ENCODE measurements at regions not wholly inside any gene's neighbourhood (a gene's known extent, or its start where the extent isn't known, plus 50 kb on each side); places are given as distances from the start of the nearest gene placed in this dataset.
"Not testable (repeated sequence)": the region's sequence is repeated elsewhere in the genome, so short reads cannot be mapped to it uniquely, and the experiment has no call there.

DNA sequence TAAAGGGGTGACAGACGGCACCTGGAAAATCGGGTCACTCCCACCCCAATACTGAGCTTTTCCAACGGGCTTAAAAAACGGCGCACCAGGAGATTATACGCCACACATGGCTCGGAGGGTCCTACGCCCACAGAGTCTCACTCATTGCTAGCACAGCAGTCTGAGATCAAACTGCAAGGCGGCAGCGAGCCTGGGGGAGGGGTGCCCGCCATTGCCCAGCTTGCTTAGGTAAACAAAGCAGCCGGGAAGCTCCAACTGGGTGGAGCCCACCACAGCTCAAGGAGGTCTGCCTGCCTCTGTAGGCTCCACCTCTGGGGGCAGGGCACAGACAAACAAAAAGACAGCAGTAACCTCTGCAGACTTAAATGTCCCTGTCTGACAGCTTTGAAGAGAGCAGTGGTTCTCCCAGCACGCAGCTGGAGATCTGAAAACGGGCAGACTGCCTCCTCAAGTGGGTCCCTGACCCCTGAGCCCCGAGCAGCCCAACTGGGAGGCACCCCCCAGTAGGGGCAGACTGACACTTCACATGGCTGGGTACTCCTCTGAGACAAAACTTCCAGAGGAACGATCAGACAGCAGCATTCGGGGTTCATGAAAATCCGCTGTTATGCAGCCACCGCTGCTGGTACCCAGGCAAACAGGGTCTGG lies 162.8 kb upstream of the GJE1 start:
- not testable (repeated sequence) for DNase-seq (ENCODE audit: low spot score)

DNA sequence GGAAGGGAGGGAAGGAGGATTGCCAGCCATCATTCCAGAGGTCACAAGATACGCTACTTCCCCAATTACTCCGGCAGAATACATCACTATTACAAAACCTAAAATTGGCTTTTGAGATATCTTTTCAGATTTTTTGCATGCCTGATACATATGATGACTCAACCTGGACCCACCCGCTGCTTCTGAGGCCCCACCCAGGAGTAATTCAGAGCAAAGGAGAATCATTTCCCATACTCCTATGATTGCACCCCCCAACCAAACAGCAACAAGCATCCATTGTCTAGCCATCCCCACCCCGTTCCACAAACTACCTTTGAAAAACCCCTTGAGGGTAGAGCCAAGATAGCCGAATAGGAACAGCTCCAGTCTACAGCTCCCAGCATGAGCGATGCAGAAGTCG lies 163.5 kb upstream of the GJE1 start:
- peak; percentile 69 for DNase-seq (ENCODE audit: low spot score)

DNA sequence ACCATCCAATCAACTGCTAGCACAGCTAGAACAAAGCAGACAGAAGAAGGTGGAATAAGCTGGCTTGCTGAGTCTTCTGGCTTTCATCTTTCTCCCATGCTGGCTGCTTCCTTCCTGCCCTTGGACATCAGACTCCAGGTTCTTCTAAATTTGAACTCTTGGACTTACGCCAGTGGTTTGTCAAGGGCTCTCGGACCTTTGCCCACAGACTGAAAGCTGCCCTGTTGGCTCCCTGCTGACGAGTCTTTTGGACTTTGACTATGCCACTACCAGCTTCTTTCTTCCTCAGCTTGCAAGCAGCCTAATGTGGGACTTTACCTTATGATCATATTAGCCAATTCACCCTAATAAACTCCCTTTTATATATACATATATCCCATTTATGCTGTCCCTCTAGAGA lies 164.1 kb upstream of the GJE1 start:
- DNase-seq (ENCODE audit: low spot score) = no peak

DNA sequence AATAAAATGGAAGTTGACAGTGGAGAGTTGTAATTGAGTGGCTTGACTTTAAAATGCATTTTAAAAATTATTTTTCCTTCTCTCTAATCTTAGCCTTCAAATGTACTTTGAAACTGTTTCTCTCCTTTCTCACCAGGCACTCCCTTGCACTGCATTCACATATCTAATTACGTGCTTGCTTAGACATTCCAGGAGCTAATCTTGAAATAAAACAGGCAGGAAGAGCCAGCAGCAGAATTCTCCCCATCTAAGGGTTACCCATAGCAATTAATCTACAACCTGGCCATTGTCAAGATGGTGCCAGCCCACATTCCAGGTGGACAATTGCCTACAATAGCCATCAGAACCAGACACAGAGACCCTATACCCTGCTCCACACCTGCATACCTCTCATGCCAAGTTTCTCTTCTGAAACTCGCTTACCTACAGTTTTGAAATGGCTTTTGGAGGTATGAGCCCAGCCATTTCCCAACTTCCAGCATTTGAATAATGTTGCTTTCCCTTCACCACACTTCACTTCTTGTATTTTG lies 167.6 kb upstream of the GJE1 start:
- no peak for DNase-seq (ENCODE audit: low spot score)

DNA sequence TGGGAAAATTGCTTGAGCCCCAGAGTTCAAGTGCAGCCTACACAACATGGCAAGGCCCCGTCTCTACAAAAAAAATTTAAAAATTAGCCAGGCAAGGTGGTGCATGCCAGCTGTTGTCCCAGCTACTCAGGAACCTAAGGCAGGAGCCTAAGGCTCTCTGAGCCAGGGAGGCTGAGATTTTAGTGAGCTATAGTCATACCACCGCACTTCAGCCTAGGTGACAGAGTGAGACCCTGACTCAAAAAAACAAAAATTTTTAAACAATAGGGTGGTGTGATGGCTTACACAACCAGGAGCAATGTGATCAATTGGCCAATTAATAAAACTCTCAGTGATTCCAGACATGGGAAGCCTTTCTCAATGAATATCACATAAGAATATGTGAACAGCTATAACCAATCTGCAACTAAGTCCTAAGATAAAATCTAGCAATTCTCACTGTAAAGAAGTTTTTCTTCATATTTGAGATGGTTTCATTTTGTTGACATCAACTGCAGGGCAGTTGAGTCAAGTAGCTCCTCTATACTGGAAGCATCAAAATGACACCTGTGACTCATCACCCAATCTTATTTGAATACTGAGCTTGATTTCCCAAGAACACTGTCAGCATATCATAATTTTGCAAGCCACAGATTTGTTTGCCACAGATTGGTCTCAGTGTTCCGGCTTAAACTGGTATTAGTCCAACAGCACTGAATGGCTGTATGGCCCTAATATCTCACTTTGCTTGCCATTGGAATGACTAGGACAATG lies 169.0 kb upstream of the GJE1 start:
- no peak for DNase-seq (ENCODE audit: low spot score)

DNA sequence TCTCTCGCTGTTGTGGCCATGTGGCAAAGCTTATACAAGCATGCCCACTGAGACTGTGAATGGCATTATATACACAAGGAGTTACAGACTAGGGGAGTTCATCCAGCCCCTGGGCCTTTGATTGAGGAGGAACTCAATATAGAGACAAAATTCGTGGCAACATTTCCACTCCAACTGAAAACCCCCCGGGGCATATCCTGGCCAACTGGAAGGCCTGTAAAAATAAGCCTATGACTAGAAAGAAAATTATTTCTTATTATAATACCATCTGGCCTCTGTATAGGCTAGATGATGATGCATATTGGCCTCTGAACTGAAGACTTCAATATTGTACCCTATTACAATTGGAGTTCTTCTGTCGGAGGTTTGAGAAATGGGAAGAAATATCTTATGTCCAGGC lies 175.5 kb upstream of the GJE1 start:
- DNase-seq (ENCODE audit: low spot score) = no peak

DNA sequence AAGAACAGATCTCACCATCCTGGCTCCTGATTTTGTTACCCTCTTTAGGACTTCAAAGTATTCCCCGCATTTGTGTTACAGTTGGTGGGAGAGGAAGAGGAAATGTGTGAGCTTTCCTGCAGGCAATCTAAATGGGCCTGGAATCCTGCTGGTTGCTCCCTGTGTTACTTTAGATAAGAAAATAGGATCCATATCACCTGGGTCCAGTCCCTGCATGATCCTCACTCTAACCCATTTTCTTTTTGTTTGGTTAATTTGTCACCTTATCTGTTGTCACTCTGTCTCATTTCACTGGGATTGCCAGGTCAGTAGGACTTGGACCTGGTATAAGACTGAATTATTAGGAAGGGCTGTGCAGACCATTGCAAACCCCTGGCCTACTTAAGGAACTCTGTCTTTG lies 175.9 kb upstream of the GJE1 start:
- DNase-seq (ENCODE audit: low spot score) = no peak

DNA sequence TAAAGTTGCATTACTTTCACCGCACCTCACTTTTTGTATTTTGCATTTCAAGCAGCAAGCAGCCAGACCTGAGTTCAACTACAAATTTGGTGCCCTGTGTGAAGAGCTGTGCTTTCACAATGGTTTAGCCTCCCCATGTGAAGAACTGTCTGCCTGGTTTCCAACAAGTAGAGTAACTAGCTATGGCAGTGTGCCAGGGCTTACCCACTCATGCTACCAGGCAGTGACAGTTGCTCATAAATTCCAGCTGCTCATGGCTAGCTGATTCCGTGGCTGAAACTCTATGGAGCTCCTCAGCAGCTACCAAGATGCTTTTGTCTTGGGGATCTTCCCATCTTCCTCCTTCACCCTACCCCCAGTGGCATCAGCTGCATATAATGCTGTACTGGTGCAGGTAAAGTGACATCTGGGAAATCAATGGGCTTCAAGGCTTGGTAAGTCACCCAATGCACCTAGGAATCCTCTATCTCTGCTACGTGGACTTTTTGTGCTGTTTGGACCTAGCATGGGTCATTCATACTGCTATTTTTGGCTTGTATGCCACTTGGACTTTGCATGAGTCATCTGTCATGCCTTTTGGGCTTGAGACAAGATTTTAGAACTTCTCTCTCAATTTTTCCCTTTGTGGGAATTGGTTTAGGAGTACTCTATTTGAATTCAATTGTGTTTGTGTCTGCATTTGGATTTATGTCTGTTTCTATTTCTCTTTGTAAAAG lies 176.5 kb upstream of the GJE1 start:
- DNase-seq (ENCODE audit: low spot score) = no peak

DNA sequence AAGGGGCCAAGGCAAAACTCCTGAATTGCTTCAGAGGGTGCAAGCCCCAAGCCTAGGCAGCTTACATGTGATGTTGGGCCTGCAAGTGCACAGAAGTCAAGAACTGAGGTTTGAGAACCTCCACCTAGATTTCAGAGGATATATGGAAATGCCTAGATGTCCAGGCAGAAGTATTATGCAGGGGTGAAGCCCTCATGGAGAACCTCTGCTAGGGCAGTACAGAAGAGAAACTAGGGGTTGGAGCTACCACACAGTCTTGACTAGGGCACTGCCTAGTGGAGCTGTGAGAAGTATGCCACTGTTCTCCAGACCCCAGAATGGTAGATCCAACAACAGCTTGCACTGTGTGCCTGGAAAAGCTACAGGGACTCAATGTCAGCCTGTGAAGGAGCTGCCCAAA lies 179.7 kb upstream of the GJE1 start:
- DNase-seq (ENCODE audit: low spot score) = no peak

DNA sequence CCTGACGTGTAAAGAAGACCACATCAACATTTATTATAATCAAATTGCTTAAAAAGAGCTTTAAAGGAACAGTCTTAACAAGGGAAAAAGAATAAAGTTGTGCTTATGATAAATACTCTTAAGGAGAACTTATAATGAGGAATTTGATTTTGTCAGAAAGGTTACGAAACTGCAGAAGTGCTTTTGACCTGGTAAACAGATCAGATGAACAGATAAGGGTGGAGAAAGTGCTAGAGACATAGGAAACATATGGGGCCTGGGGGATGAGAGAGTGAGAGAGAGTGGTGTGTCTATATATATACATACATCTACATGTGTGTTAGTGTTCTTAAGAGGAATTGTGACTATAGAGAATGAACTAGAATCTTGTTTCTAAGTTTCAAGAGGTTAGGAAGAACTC lies 186.2 kb upstream of the GJE1 start:
- no peak for DNase-seq (ENCODE audit: low spot score)

DNA sequence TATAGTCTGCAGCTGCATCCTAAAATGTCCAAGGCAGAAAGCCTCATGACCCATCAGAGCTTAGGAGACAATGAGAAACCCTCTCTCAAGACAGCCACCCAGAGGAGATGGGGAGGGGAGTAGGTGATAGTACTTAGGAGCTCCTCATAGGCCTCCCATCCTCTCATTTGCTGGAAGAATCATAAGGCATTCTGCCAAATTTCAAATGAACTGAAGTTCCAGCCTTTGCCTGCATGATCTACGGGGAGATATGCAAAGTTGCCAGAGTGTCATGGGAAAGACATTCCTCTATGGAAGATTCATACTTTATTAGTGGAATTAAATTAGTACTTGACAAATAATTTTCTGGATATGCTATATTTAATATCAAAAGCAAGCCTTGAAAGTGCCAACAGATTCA lies 194.1 kb upstream of the GJE1 start:
- no peak for DNase-seq (ENCODE audit: low spot score)

DNA sequence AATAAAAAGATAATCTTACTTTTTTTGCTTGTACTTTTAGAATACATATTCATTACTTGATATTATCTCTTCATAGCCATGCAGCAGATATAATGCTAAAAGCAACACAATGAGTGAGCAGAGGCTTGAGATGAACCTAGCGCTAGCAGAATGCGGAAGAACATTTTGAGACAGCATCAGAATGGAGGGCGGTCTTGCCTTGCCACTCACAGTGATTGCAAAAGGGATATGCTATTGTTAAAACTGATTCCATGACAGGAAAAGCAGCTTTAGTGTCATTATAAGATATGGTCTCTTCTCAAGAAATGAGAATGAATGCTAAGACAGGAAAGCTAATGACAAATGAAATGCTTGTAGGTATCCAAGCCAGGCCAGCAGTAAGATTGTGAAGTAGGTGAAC lies 200.0 kb upstream of the GJE1 start:
- no peak for DNase-seq (ENCODE audit: low spot score)

DNA sequence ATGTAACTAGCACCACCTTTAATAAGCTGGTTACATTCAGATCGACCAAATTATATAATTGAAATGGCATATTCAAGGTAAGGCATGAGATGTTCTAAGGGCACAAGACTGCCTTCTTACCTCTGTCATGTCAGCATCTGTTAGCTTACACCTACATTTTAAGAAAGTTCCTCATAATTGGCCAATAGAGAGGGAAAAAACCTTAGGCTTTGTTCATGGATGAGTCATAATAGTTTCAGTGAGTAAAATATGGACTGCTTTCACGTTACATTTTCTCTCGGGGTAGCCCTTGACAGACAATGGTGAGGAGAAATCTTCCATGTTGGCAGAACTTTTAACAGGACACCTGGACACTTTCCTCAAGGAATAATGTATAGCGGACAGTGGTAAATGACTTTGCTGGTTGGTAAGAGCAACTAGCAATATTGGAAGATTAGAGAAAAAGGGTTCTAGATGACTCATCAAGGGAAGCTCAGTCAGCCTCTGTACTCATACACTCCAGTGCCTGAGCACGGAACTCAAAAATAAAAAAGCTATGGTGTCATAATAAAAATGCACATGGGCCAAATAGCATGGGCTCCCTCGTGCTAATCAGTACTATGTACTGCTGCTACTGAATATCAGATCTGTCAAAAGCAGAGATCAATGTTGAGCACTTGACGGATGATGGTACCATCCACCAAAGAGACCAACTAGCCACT lies 206.4 kb upstream of the GJE1 start:
- DNase-seq (ENCODE audit: low spot score) = not testable (repeated sequence)

DNA sequence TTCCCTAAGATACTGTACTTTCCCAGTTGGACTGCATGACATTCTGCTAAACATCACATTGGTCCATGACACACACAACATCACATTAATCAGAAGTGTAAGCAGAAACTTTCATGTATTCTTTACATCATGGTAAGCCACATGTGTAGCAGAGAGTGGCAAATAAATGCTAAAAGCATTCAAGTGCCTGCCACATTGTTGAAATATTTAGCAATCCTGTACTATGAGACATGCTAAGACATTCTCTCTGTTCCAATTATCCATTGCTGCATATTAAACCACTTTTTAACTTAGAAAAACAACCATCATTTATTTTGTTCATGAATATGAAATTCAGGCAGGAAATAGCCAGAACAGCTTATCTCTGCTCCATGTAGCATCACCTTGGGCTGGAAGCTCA lies 207.7 kb upstream of the GJE1 start:
- no peak for DNase-seq (ENCODE audit: low spot score)

DNA sequence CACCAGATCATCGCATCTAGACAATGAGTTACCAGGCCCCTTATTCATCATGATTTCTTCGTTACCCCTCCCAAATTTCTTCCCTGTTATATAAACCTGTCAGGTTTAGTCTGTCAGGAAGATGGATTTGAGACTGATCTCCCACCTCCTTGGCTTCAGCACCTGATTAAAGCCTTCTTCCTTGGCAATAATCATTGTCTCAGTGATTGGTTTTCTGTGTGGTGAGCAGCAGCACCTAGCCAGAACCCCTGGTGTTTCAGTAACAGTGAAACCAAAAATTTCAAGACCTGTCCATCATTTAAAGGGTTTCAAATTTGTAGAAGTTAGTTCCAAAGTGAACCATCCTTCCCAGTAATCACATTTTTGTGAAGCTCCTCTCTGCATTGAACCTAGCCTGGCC lies 209.8 kb upstream of the GJE1 start:
- DNase-seq (ENCODE audit: low spot score) = no peak

DNA sequence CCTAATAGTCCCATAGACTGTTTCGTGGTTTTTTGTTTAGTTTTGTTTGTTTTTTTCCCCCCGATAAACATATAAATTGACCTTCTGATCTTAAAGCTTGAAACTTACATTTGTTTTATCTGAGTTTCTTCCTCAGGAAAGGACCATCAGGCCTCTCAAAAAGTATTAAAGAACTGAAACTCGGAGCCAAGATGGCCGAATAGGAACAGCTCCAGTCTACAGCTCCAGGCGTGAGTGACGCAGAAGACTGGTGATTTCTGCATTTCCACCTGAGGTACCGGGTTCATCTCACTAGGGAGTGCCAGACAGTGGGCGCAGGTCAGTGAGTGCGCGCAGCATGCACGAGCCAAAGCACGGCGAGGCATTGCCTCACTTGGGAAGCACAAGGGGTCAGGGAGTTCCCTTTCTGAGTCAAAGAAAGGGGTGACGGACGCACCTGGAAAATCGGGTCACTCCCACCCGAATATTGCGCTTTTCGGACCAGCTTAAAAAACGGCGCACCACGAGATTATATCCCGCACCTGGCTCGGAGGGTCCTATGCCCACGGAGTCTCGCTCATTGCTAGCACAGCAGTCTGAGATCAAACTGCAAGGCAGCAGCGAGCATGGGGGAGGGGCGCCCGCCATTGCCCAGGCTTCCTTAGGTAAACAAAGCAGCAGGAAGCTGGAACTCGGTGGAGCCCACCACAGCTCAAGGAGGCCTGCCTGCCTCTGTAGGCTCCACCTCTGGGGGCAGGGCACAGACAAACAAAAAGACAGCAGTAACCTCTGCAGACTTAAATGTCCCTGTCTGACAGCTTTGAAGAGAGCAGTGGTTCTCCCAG lies 215.8 kb upstream of the GJE1 start:
- not testable (repeated sequence) for DNase-seq (ENCODE audit: low spot score)

DNA sequence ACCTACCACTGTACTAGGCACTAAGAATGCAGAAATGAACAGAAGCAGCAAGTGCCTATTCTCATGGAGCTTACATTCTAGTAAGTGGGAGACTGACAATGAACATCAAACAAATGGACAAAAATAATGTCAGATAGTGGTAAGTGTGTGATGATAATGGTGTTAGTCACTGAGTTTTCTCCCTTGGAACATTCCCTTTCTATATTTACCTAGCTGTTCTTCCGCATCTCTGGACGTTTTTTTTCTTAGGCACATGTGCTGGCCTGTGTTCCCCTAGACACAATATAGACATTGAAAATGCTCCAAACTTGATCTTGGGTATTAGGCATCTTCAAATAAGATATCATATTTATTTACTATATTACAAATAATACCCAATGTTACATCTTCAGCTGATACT lies 218.1 kb upstream of the GJE1 start:
- no peak for DNase-seq (ENCODE audit: low spot score)

DNA sequence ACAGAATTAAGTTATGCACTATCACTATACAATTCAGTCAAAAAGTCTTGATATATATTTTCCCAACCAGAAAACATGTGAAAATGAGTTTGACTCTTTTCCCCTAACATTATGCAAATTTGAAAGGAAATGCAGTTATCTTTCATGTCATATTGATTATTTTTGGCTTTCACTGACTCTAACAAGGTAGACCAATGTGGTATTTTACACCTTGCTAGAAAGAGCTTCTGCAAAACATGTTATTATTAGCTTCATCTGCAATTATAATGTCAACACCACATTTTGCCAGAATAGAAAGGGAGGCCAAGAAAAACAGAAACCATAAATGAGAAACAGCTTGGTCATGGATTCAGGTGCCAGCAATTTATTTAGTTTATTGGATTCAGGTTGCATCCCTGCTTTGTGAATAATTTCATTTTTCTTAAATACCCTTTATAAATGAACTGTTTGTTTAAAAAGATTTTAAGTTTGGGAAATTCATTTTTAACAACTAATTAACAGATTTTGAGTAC lies 226.1 kb upstream of the GJE1 start:
- DNase-seq (ENCODE audit: low spot score) = no peak

DNA sequence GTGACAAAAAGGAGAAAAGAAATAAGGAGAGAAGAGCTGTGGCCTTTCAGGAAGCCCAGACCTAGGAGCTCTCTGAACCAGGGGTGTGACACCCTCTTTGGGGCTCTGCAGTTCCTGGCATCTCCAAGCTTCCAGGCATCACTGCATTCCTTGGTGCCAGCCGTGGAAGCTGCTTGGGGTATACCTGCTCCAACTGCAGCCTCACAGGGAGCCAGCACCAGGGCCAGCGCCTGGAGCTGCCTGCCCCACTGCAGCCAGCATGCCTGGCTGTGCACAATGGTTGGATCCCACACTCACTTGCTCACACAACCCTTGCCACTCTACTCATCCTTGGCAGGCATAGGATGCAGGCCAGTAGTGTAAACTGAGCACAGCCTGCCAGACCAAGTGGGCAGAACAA lies 242.1 kb upstream of the GJE1 start:
- no peak for DNase-seq (ENCODE audit: low spot score)

DNA sequence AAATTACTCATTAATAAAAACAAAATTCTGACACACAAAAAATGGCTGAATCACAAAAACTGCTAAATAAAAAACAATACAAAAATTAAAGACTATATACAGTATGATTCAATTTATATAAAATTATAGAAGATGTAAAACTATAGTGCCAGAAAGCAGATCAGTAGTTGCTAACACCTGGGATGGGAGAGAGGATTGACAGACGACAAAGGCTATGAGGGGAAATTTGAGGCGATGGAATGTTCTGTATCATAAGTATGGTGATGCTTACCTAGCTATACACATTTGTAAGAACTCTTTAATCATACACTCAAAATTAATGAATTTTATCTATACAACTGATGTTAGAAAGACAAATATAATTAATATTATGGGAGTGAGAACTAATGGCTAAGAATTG lies 247.9 kb upstream of the GJE1 start:
- DNase-seq (ENCODE audit: low spot score) = no peak

DNA sequence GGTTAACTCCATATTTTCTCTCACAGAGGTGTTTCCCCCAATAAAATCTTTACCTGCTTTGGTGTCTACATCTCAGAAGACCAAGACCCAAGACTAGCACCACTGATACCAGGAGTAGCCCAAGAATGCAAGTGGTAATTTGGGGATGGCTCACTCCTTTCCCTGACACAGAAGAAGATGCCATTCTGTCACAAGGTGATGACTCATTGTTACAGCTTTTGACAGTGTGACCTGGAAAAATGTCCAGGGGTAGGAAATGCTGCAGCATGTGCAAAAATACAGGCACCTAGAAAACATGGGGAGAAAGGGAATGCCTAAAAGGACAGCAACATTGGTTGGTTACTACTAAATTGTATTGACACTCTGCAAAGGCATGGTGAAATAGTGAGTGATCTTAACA lies 254.0 kb upstream of the GJE1 start:
- DNase-seq (ENCODE audit: low spot score) = no peak
